GM18520 (cell line): ENCODE measurements at regions not wholly inside any gene's neighbourhood (a gene's known extent, or its start where the extent isn't known, plus 50 kb on each side); places are given as distances from the start of the nearest gene placed in this dataset.

Source experiments
- ATAC-seq: cut with Tn5 transposase; IDR thresholded peaks from one replicate; pipeline ENCODE4 v1.9.1; 2021; ENCODE audit not compliant: unreplicated experiment

GRCh38 chr10:29141761-29142160 is 147.1 kb upstream of the LYZL1 start:
- no peak for ATAC-seq

- ATAC-seq: no peak
Observed at GRCh38 chr10:29142516-29143314, 146.2 kb upstream of the LYZL1 start.

GRCh38 chr10:29144126-29144525 is 144.7 kb upstream of the LYZL1 start:
- ATAC-seq: no peak

GRCh38 chr10:29146311-29147100 is 142.4 kb upstream of the LYZL1 start:
- ATAC-seq: no peak

GRCh38 chr10:29150010-29150409 is 138.9 kb upstream of the LYZL1 start:
- ATAC-seq: no peak

GRCh38 chr10:29151005-29151404 is 137.9 kb upstream of the LYZL1 start:
- ATAC-seq: no peak

- ATAC-seq: no peak
Observed at GRCh38 chr10:29157321-29157720, 131.5 kb upstream of the LYZL1 start.

- ATAC-seq: no peak
Observed at GRCh38 chr10:29158066-29158465, 130.8 kb upstream of the LYZL1 start.

- no peak for ATAC-seq
Observed at GRCh38 chr10:29160150-29160617, 128.7 kb upstream of the LYZL1 start.

GRCh38 chr10:29163746-29164145 is 125.1 kb upstream of the LYZL1 start:
- no peak for ATAC-seq

- ATAC-seq: no peak
Observed at GRCh38 chr10:29166713-29167112, 122.2 kb upstream of the LYZL1 start.

- ATAC-seq: no peak
Observed at GRCh38 chr10:29169021-29169420, 119.8 kb upstream of the LYZL1 start.

GRCh38 chr10:29171717-29172116 is 117.2 kb upstream of the LYZL1 start:
- no peak for ATAC-seq

- no peak for ATAC-seq
Observed at GRCh38 chr10:29174389-29174788, 114.5 kb upstream of the LYZL1 start.

GRCh38 chr10:29176845-29177832 is 111.7 kb upstream of the LYZL1 start:
- no peak for ATAC-seq

GRCh38 chr10:29181936-29182335 is 106.9 kb upstream of the LYZL1 start:
- no peak for ATAC-seq

- ATAC-seq: no peak
Observed at GRCh38 chr10:29183301-29183945, 105.4 kb upstream of the LYZL1 start.

- no peak for ATAC-seq
Observed at GRCh38 chr10:29184205-29185000, 104.5 kb upstream of the LYZL1 start.

- no peak for ATAC-seq
Observed at GRCh38 chr10:29185050-29185449, 103.8 kb upstream of the LYZL1 start.

GRCh38 chr10:29186221-29186620 is 102.6 kb upstream of the LYZL1 start:
- ATAC-seq: no peak
